Right lobe of liver (tissue), 6 donors: ENCODE measurements at regions not wholly inside any gene's neighbourhood (a gene's known extent, or its start where the extent isn't known, plus 50 kb on each side); places are given as distances from the start of the nearest gene placed in this dataset.
A peak's percentile ranks its signal among the peaks of the same experiment; 100 is the strongest.

Experiments used
- ATAC-seq, 4 donors: fragments of 200-7000 bp; cut with Tn5 transposase; one replicate each; pipeline ENCODE4 v1.9.1; 2020; ENCODE audit warnings: mild to moderate bottlenecking in 4 of 4, moderate library complexity in 4 of 4
- DNase-seq, 3 donors: peaks; one replicate each; pipeline ENCODE4 v3.0.0-alpha.2; 2020
- H3K27ac ChIP-seq, 3 donors: fragments of 200-600 bp; one replicate each; pipeline ENCODE4 v1.8.0; 2022
- H3K27me3 ChIP-seq, 2 donors: fragments of 200-600 bp; one replicate each; pipeline ENCODE4 v1.8.0; 2022
- H3K36me3 ChIP-seq, 4 donors: fragments of 200-600 bp; sonication (generic) in 1 of 4; one replicate each; pipeline versions ENCODE4 v1.5.1 to v1.8.0; 2017 to 2022; ENCODE audit warnings: control low read depth in 1 of 4
- H3K4me1 ChIP-seq, 4 donors: fragments of 200-600 bp; sonication (generic) in 1 of 4; one replicate each; pipeline versions ENCODE4 v1.5.1 to v1.8.0; 2017 to 2022; ENCODE audit warnings: control low read depth in 1 of 4
- H3K4me3 ChIP-seq, 3 donors: fragments of 200-600 bp; one replicate each; pipeline ENCODE4 v1.8.0; 2022
- H3K9me3 ChIP-seq, 4 donors: fragments of 200-600 bp; sonication (generic) in 1 of 4; one replicate each; pipeline versions ENCODE4 v1.5.1 to v1.8.0; 2017 to 2022; ENCODE audit warnings: control low read depth in 1 of 4
- CTCF ChIP-seq, 4 donors: fragments of 200-600 bp in 3 of 4; fragments of 450-650 bp in 1 of 4; IDR thresholded peaks; one replicate each; pipeline versions ENCODE4 v1.5.1 to v1.8.0; 2016 to 2022; ENCODE audit warnings: antibody characterized with exemption in 4 of 4, mild to moderate bottlenecking in 2 of 4
- POLR2A ChIP-seq: fragments of 450-650 bp; IDR thresholded peaks from one replicate; pipeline ENCODE4 v1.6.1; 2017; ENCODE audit warnings: antibody characterized with exemption, mild to moderate bottlenecking
- WGBS: methylation state at CpG from one replicate; pipeline ENCODE4 v1.1.6; 2018; ENCODE audit warnings: low coverage, low lambda C conversion rate; ENCODE audit not compliant: insufficient coverage; ENCODE audit errors: missing lambda C conversion rate; 5-methylcytosine and 5-hydroxymethylcytosine counted together
- intact Hi-C, 2 donors: fragments of 100-400 bp; cut with DNase I; formaldehyde crosslinking; loops; one replicate each; pipeline versions ENCODE4 v1.11.2 to v1.14.1; 2022
- donor health status: DM: no; HTN: yes; CAD: no.
- donor health status: DM: no; HTN: no; CAD: no.
- donor health status: DM: no; HTN: no; CAD: no.
- donor health status: DM: no; HTN: yes; CAD: no.
- donor health status: DM: no; HTN: yes; CAD: no.

GRCh38 chr6:169833258-169833794, 81.9 kb downstream of the ERMARD start:
- intact Hi-C loops, result no loop called here
- TF ChIP-seq POLR2A, result no peak
- TF ChIP-seq CTCF (IDR thresholded peaks at IDR 0.05), result no peak
- Histone ChIP-seq H3K27ac (no peak overlapping the region), H3K4me3 (no peak overlapping the region), H3K9me3 (no peaks in the 10 kb centered on the region), H3K27me3 (no peaks in the 10 kb centered on the region), H3K4me1 (peaks cover 0 to 14% (median 6%) of the 10 kb centered on the region in 4 donors), H3K36me3 (no peaks in the 10 kb centered on the region)
- 85% methylated on average over 7 of the region's 7 CpGs for WGBS
- ATAC-seq (no peak), DNase-seq (no peak)

GRCh38 chr6:169832247-169832948, 81.0 kb downstream of the ERMARD start:
- peak; percentile 67 to 74 (median 72) for ATAC-seq
- Histone ChIP-seq H3K36me3 (no peaks in the 10 kb centered on the region), H3K27ac (peak overlapping the region; percentile 19 to 33 (median 29)), H3K9me3 (no peaks in the 10 kb centered on the region), H3K4me1 (peaks cover 0 to 14% (median 6%) of the 10 kb centered on the region in 4 donors), H3K4me3 (no peak overlapping the region), H3K27me3 (no peaks in the 10 kb centered on the region)
- intact Hi-C loops, result no loop called here
- no peak for TF ChIP-seq CTCF (IDR thresholded peaks at IDR 0.05)
- TF ChIP-seq POLR2A, result no peak
- 12% methylated on average over 4 of the region's 4 CpGs for WGBS
- DNase-seq, result peak in 1 of 3 donors; percentile 42

GRCh38 chr6:169831450-169832246, 80.2 kb downstream of the ERMARD start:
- Histone ChIP-seq H3K4me3 (no peak overlapping the region), H3K36me3 (no peaks in the 10 kb centered on the region), H3K4me1 (peaks cover 0 to 14% (median 6%) of the 10 kb centered on the region in 4 donors), H3K9me3 (no peaks in the 10 kb centered on the region), H3K27ac (peak overlapping the region; percentile 19 to 33 (median 29)), H3K27me3 (no peaks in the 10 kb centered on the region)
- TF ChIP-seq POLR2A (no peak), CTCF (IDR thresholded peaks at IDR 0.05) (peak; percentile 94 to 97 (median 96))
- DNase-seq, result peak; percentile 81 to 87 (median 85)
- intact Hi-C loops, result no loop called here
- WGBS, result 13% methylated on average over 20 of the region's 32 CpGs
- ATAC-seq, result peak; percentile 93 to 96 (median 94)
